Activated CD8-positive, alpha-beta memory T cell treated with anti-CD3 and anti-CD28 coated beads for 24 hours (primary cell): ENCODE measurements at regions not wholly inside any gene's neighbourhood (a gene's known extent, or its start where the extent isn't known, plus 50 kb on each side); places are given as distances from the start of the nearest gene placed in this dataset.
"Not testable (repeated sequence)": the region's sequence is repeated elsewhere in the genome, so short reads cannot be mapped to it uniquely, and the experiment has no call there.

Experiments used
- DNase-seq: peaks from one replicate; pipeline ENCODE4 v3.0.0-alpha.2; 2020

- no peak for DNase-seq
Measured at GRCh38 chr4:189207872-189208271, 732.8 kb upstream of the FRG1 start.

GRCh38 chr4:189215574-189215973 lies 725.1 kb upstream of the FRG1 start:
- no peak for DNase-seq

- DNase-seq: no peak
Measured at GRCh38 chr4:189221691-189222090, 719.0 kb upstream of the FRG1 start.

GRCh38 chr4:189228726-189229125 lies 711.9 kb upstream of the FRG1 start:
- no peak for DNase-seq

GRCh38 chr4:189232274-189232673 lies 708.4 kb upstream of the FRG1 start:
- DNase-seq: no peak

- peak; percentile 66 for DNase-seq
Measured at GRCh38 chr4:189233754-189234153, 706.9 kb upstream of the FRG1 start.

GRCh38 chr4:189234948-189235347 lies 705.7 kb upstream of the FRG1 start:
- DNase-seq: peak; percentile 68

- no peak for DNase-seq
Measured at GRCh38 chr4:189235599-189235998, 705.1 kb upstream of the FRG1 start.

- not testable (repeated sequence) for DNase-seq
Measured at GRCh38 chr4:189236321-189236720, 704.4 kb upstream of the FRG1 start.

- DNase-seq: no peak
Measured at GRCh38 chr4:189237340-189237739, 703.3 kb upstream of the FRG1 start.

- no peak for DNase-seq
Measured at GRCh38 chr4:189255636-189256035, 685.0 kb upstream of the FRG1 start.

- no peak for DNase-seq
Measured at GRCh38 chr4:189261475-189261874, 679.2 kb upstream of the FRG1 start.

GRCh38 chr4:189265515-189265914 lies 675.2 kb upstream of the FRG1 start:
- DNase-seq: no peak

- DNase-seq: no peak
Measured at GRCh38 chr4:189267312-189267965, 673.2 kb upstream of the FRG1 start.

- no peak for DNase-seq
Measured at GRCh38 chr4:189278597-189279165, 662.0 kb upstream of the FRG1 start.

- no peak for DNase-seq
Measured at GRCh38 chr4:189279188-189279587, 661.5 kb upstream of the FRG1 start.

- DNase-seq: no peak
Measured at GRCh38 chr4:189285377-189285776, 655.3 kb upstream of the FRG1 start.

GRCh38 chr4:189291939-189292338 lies 648.7 kb upstream of the FRG1 start:
- DNase-seq: no peak

- no peak for DNase-seq
Measured at GRCh38 chr4:189293459-189293858, 647.2 kb upstream of the FRG1 start.

GRCh38 chr4:189294574-189294973 lies 646.1 kb upstream of the FRG1 start:
- DNase-seq: no peak

- no peak for DNase-seq
Measured at GRCh38 chr4:189299706-189300105, 641.0 kb upstream of the FRG1 start.

- no peak for DNase-seq
Measured at GRCh38 chr4:189301692-189302091, 639.0 kb upstream of the FRG1 start.

- DNase-seq: no peak
Measured at GRCh38 chr4:189302719-189303118, 638.0 kb upstream of the FRG1 start.

GRCh38 chr4:189304167-189304566 lies 636.5 kb upstream of the FRG1 start:
- no peak for DNase-seq

- no peak for DNase-seq
Measured at GRCh38 chr4:189304809-189305208, 635.9 kb upstream of the FRG1 start.
